SJSA1 (cell line): ENCODE measurements at regions not wholly inside any gene's neighbourhood (a gene's known extent, or its start where the extent isn't known, plus 50 kb on each side); places are given as distances from the start of the nearest gene placed in this dataset.

Source experiments
- DNase-seq, 2 experiments: peaks; one replicate each; pipeline ENCODE4 v3.0.0-alpha.2; 2015 to 2020; ENCODE audit warnings: low spot score in 2 of 2, low read depth in 1 of 2
- H3K27ac ChIP-seq: fragments of 250-450 bp; sonication (Bioruptor Pico); 2 replicates; pipeline ENCODE4 v1.5.1; 2020; ENCODE audit warnings: mild to moderate bottlenecking, moderate library complexity
- H3K27me3 ChIP-seq: fragments of 250-450 bp; sonication (Bioruptor Pico); replicated peaks from 2 replicates; pipeline ENCODE4 v1.5.1; 2020; ENCODE audit warnings: mild to moderate bottlenecking, moderate library complexity
- H3K36me3 ChIP-seq: fragments of 250-450 bp; sonication (Bioruptor Pico); 2 replicates; pipeline ENCODE4 v1.5.1; 2020; ENCODE audit warnings: mild to moderate bottlenecking
- H3K4me1 ChIP-seq: fragments of 250-450 bp; sonication (Bioruptor Pico); replicated peaks from 2 replicates; pipeline ENCODE4 v1.6.1; 2021; ENCODE audit warnings: mild to moderate bottlenecking
- H3K4me3 ChIP-seq: fragments of 250-450 bp; sonication (Bioruptor Pico); 2 replicates; pipeline ENCODE4 v1.5.1; 2020; ENCODE audit warnings: mild to moderate bottlenecking
- H3K9me3 ChIP-seq: fragments of 250-450 bp; sonication (Bioruptor Pico); replicated peaks from 2 replicates; pipeline ENCODE4 v1.5.1; 2020; ENCODE audit warnings: mild to moderate bottlenecking

DNA sequence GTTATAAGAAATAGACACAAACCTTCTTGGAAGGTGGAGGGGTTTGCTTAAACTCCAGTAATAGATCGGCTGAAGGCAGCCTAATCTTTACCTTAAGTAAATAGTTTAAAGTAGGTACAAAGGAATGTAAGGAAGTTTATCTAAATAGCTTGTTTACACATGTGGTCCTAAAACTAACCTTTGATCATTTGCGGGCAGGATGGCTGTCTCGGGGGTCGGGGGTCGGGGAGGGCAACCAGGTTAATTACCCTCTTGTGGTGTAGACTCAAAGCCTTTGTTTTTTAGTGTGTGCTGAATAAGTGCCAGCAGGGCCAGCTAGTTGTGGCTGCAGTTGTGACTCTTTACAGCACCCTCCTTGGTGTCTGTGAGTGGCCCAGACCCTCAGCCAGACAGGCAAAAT is 256.9 kb upstream of the SESN3 start:
- no peak overlapping the region for H3K27ac ChIP-seq
- H3K27me3 ChIP-seq, result no peaks in the 10 kb centered on the region
- no peak overlapping the region for H3K4me3 ChIP-seq
- DNase-seq, result no peak
- H3K9me3 ChIP-seq, result no peaks in the 10 kb centered on the region
- H3K4me1 ChIP-seq, result peaks cover 6% of the 10 kb centered on the region
- H3K36me3 ChIP-seq, result no peaks in the 10 kb centered on the region

DNA sequence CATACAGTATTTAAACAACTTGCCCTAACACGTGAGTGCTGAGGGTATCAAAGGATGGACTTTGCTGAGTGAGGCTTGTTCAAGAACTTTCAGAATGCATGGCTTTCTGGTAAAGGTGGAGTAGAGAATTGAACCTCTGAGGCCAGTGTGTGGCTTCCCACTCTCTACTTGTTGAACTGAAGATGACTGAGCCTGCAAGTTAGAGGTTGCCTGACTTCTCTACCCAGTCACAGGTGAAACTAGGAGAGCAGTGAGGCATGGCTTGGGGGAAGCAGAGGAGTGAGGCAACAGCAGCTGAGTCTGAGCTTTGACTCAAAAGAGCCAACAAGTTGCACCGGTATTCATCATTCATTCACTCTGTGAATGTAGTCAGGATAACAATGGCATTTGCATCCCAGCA is 256.4 kb upstream of the SESN3 start:
- DNase-seq, result no peak
- H3K9me3 ChIP-seq, result no peaks in the 10 kb centered on the region

DNA sequence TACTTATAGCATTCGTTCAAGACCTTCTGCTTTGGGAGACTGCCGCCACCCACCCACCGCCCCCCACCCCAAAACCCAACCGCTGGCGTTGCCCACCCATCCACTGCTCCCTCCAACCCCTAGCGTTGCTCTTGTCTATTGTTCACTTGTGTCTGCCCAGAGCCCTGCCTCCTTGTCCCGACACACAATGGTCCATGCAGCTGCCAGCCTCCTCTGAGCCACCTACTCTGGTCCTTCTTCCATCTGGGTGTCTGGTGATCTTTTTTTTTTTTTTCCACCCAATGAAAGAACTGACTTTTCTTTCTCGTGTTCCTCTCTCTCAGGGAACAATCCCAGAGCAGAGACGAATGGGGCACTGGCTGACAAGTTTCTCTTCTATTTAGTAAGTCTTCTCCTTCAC is 256.0 kb upstream of the SESN3 start:
- Histone ChIP-seq H3K27ac (no peak overlapping the region), H3K36me3 (no peaks in the 10 kb centered on the region), H3K4me1 (peaks cover 6% of the 10 kb centered on the region), H3K27me3 (no peaks in the 10 kb centered on the region), H3K4me3 (no peak overlapping the region), H3K9me3 (no peaks in the 10 kb centered on the region)
- DNase-seq, result no peak

More for the DNA sequence above, 256.4 kb upstream of the SESN3 start:
- Histone ChIP-seq H3K4me3 (no peak overlapping the region), H3K27me3 (no peaks in the 10 kb centered on the region), H3K4me1 (peaks cover 6% of the 10 kb centered on the region), H3K27ac (no peak overlapping the region), H3K36me3 (no peaks in the 10 kb centered on the region)

DNA sequence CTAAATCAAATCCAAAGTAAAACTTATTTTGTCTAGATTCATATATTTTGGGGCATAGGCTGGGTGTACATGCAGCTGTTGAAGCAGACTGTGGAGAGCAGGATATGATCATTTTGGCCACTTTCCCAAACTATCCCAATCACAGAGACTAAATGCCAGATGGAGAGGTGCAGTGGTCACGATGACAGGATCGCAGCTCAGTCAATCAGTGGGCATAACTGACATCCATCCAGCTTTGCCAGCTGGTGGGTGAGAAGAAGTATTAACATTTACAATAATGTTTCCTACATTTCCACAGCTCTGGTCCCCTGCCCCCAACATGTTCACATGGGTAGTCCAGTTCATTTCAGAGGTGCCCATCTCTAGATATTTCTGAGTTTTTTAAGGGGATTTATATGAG is 255.5 kb upstream of the SESN3 start:
- no peaks in the 10 kb centered on the region for H3K36me3 ChIP-seq
- H3K27ac ChIP-seq, result no peak overlapping the region
- no peak for DNase-seq

DNA sequence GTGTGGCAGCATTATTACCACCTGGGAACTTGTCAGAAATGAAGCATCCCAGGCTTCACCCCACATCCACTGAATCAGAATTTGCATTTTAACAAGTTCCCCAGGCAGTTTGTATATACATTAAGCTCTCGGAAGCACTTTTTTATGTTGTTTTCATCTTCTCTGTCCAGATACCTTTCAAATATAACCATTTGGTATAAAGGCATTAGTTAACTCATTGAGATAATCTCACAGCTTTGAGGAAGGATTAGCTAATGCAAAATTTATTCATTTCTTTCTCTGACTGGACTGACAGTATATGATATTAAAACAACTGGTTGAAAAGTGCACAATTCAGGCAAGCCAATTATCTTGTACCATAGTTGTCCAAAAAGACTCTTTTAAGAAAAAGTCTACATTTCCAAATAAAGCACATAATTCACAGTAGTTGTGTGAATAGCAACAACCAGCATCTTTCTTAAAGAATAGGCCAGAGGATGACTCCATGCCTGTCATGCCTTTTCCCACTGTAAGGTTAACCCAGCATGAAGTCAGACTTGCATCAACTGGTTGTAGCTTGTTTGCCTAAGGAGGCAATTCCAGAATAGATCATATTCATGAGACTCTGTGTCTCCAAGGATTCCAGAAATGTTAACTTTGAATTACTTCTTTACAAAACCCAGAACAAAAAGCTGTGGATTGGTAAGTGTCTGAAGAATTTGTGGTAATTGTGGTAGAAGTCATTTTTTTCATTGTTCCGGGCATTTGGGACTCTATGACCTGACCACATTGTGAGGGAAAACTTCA is 254.3 kb upstream of the SESN3 start:
- peak in 1 of 2 experiments; percentile 47 for DNase-seq
- H3K4me3 ChIP-seq, result no peak overlapping the region
- no peaks in the 10 kb centered on the region for H3K9me3 ChIP-seq
- H3K4me1 ChIP-seq, result peaks cover 6% of the 10 kb centered on the region
- no peaks in the 10 kb centered on the region for H3K36me3 ChIP-seq
- no peaks in the 10 kb centered on the region for H3K27me3 ChIP-seq
- H3K27ac ChIP-seq, result 0 out of 2 replicates have a peak overlapping the region, but pooled peaks have one; percentile 11

More for the DNA sequence above, 255.5 kb upstream of the SESN3 start:
- Histone ChIP-seq H3K4me3 (no peak overlapping the region), H3K4me1 (peaks cover 6% of the 10 kb centered on the region), H3K27me3 (no peaks in the 10 kb centered on the region), H3K9me3 (no peaks in the 10 kb centered on the region)

DNA sequence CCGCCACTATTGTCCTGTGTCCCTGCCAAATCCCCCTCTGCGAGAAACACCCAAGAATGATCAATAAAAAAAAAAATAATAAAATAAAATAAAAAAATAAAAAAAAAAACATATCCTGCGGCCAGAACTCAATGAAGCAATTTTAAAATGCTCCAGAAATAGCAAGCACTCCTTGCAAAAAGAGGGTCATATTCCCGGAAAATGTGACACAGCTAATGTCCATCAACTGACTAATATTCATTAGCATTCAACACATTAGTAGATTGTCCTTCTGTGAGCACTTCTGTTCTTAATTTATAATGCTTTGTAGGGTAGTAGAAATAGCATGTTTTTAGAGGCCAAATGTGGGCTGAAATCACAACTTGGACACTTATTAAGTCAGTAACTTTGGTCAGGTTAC is 252.3 kb upstream of the SESN3 start:
- Histone ChIP-seq H3K36me3 (no peaks in the 10 kb centered on the region), H3K27ac (no peak overlapping the region), H3K4me1 (peaks cover 6% of the 10 kb centered on the region), H3K9me3 (no peaks in the 10 kb centered on the region), H3K4me3 (no peak overlapping the region), H3K27me3 (no peaks in the 10 kb centered on the region)
- DNase-seq, result no peak

DNA sequence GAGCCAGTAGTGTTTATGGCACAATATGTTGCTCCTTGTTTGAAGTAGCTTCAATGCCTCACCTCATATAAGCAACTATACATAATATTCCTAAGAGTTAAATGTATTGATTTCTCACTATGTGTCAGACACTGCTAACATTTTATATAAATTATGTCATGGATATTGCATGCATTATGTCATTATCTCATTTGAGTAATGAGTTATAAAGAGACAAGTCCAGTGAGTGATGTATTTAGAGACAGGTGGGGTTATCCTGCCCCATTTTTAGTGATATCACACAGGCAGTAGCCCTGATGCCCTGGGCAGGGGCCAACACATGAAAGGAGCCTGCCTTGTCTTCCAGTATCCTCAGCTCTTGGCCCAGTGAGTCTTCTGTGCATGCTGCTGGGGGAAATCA is 247.0 kb upstream of the SESN3 start:
- Histone ChIP-seq H3K27me3 (no peaks in the 10 kb centered on the region), H3K9me3 (no peaks in the 10 kb centered on the region), H3K36me3 (no peaks in the 10 kb centered on the region), H3K27ac (no peak overlapping the region), H3K4me1 (no peaks in the 10 kb centered on the region), H3K4me3 (no peak overlapping the region)
- no peak for DNase-seq

DNA sequence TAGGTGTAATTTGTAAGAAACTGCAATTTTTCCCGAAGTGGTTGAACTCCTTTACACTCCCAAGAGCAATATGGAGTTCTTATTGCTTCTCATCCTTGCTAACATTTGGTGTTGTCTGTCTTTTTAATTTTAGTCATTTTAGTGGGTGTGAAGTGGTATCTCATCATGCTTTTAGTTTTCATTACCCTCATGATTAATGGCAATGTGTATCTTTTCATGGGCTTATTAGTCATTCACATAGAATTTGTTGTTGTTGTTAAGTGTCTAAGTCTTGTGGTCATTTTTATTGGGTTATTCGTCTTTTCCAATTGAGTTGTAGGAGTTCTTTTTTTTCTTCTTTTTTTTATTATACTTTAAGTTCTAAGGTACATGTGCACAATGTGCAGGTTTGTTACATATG is 238.3 kb upstream of the SESN3 start:
- Histone ChIP-seq H3K9me3 (no peaks in the 10 kb centered on the region), H3K36me3 (no peaks in the 10 kb centered on the region), H3K27me3 (no peaks in the 10 kb centered on the region), H3K4me1 (no peaks in the 10 kb centered on the region), H3K27ac (no peak overlapping the region), H3K4me3 (no peak overlapping the region)
- DNase-seq, result no peak

DNA sequence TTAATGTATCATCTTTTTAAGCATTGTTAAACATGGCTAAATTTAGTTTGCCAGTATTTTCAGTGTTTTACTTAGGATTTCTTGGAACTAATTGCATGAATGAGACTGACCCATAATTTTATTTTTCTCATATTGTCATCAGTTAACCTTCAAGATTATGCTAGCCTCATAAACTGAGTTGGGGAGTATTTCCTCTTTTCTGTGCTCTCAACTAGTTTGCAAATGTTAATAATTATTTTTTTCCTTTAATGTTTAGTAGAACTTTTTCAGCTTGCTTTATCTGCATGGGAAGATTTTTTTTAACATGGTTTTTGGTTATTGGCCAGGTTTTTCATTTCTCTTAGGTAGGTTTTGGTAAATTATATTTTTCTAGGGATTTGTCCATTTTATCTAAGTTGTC is 235.4 kb upstream of the SESN3 start:
- no peak overlapping the region for H3K4me3 ChIP-seq
- no peak for DNase-seq
- H3K27ac ChIP-seq, result no peak overlapping the region
- no peaks in the 10 kb centered on the region for H3K9me3 ChIP-seq
- H3K4me1 ChIP-seq, result no peaks in the 10 kb centered on the region
- no peaks in the 10 kb centered on the region for H3K27me3 ChIP-seq
- no peaks in the 10 kb centered on the region for H3K36me3 ChIP-seq

DNA sequence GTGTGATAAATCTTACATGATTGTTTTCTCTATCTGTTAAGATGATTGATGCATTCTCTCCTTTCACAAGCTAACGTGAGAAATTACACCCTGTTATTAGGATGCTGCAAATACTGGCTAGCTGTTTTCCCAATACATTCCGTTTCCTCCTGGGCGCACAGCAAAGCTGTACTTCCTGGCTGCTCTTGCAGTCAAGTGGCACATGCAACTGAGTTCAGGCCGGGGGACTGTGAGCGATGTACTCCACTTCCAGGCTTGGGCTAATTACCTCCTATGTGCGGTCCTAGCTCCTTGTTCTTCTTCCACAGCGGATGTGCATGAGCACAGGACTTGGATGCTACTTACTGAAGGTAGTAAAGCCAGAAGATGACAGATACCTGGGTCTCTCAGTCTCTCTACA is 234.9 kb upstream of the SESN3 start:
- Histone ChIP-seq H3K36me3 (no peaks in the 10 kb centered on the region), H3K9me3 (no peaks in the 10 kb centered on the region), H3K4me3 (no peak overlapping the region), H3K27me3 (no peaks in the 10 kb centered on the region), H3K27ac (no peak overlapping the region), H3K4me1 (no peaks in the 10 kb centered on the region)
- no peak for DNase-seq

DNA sequence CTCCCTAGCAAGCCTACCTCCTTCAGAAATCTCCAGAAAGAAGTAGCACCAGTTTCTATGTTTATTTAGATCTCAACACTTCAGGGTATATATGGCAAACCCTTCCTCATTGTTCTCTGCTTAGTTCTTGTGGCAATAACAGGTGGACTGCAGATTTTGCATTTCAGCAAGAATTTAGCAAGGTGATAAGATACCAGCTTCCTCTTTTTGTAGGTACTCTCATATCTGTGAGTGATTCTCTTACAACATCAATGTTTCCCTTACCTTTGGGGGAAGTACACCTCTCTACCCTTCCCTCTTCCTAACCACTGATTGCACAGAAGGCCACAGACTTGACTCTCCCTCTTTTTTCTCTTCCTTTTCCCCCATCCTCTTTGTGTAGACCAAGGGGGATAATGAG is 230.9 kb upstream of the SESN3 start:
- DNase-seq, result no peak
- Histone ChIP-seq H3K27ac (no peak overlapping the region), H3K36me3 (no peaks in the 10 kb centered on the region), H3K27me3 (no peaks in the 10 kb centered on the region), H3K9me3 (no peaks in the 10 kb centered on the region), H3K4me3 (no peak overlapping the region), H3K4me1 (no peaks in the 10 kb centered on the region)

DNA sequence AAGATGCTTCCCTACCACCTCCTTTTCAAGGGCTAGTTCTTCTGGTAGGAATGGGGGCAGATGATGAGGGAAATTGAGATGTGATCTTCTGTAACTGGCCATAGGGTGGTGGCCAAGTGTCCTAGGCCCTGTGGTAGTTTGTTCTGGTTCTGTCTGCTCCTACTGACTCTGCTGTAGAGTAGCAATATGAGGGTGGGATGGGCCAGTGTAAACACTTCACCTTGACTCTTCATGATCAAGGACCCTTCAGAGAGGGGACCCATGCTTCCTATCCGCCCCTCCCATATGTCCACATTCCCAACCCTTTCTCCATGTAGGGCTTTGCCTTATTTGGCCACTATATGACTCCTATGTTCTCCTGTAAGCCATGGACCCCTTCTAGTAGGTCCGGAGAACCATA is 230.3 kb upstream of the SESN3 start:
- Histone ChIP-seq H3K27me3 (no peaks in the 10 kb centered on the region), H3K4me1 (no peaks in the 10 kb centered on the region), H3K27ac (no peak overlapping the region), H3K4me3 (no peak overlapping the region), H3K9me3 (no peaks in the 10 kb centered on the region), H3K36me3 (no peaks in the 10 kb centered on the region)
- DNase-seq, result no peak

DNA sequence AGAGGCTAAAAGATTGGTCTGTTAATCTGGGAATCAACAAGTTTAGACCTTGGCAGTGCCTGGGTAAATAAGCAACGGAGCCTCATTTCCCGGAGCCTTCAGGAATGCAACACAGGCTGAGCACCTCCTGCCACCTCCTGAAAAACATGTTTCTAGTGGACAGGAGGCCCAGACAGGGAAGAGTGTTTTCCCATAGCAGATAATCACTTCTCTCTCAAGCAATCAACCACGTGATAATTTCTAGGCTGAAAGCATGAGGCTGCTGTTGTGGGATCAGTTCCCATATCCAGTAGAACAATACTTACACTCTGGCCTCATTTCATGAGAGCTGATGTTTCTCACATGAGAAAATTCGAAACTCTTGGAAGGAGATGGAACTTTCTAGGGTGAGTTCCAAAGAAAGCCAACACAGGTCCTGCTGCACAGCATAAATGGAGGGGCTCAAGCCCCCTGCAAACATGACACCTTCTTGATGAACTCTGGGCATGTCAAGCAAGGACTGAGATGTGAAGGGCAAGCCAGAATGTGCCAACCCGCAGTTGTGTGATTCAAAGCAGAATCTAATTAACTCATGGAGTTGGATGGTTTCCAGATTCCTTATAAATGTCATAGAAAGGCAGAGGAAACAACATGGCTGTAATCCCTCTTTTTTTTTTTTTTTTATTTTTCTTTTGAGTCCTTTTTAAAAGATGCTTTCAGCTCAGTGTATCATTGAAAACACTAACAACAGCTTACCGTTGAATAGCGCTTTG is 228.5 kb upstream of the SESN3 start:
- Histone ChIP-seq H3K9me3 (no peaks in the 10 kb centered on the region), H3K27ac (no peak overlapping the region), H3K4me3 (no peak overlapping the region), H3K4me1 (no peaks in the 10 kb centered on the region), H3K36me3 (no peaks in the 10 kb centered on the region), H3K27me3 (no peaks in the 10 kb centered on the region)
- no peak for DNase-seq

DNA sequence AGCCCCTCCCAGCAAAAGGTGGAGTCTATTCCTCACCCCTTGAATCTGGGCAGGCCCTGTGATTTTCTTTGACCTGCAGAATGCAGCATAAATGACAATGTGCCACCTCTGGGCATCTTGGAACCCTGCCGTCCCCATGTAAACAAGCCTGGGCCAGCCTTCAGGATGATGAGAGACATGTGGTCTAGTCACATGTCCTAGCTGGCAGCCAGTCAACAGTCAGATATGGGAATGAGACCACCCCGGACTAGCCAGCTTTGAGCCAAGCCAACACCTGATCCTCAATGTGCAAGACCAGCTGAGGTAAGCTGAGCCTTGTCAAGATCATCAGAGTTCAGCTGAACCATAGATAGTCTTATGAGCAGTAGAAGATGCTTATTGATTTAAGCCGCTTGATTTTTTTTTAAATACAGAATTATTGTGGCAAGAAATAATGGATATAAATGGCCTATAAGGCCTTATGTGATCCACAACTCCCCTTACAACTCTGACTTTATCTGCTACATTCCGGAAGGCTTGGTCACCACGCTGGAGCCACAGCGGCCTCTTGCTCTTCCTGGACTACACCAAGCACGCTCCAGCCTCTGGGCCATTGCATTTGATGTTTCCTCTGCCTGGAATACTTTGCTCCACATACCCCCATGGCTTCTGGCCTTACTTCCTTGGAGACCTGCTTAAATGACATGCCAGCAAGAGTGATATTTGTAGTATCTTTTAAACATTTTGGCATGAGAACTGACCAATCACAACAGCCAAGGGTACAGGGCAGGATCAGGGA is 225.9 kb upstream of the SESN3 start:
- DNase-seq, result no peak

More for the DNA sequence above, 225.9 kb upstream of the SESN3 start:
- no peaks in the 10 kb centered on the region for H3K36me3 ChIP-seq
- H3K4me1 ChIP-seq, result no peaks in the 10 kb centered on the region
- no peaks in the 10 kb centered on the region for H3K27me3 ChIP-seq
- H3K27ac ChIP-seq, result no peak overlapping the region
- H3K4me3 ChIP-seq, result no peak overlapping the region
- H3K9me3 ChIP-seq, result no peaks in the 10 kb centered on the region
